ENCODE measurements at regions not wholly inside any gene's neighbourhood (a gene's known extent, or its start where the extent isn't known, plus 50 kb on each side); places are given as distances from the start of the nearest gene placed in this dataset.

DNA sequence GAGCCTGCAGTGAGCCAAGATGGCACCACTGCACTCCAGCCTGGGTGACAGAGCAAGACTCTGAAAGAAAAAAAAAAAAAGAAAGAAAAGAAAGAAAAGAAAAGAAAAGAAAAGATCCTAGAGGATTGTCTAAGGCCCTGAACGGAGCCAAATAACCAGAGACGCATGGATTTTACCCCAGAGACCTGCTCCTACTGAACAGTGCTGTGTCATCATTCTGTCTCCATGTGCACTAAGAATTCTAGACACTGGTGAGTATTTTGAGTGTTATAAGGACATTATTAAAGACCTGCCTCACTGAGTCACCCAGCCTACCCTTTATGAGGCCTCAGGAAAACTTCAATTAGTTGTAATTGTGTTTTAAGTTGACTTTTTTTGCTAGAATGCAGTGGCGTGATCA, 61.9 kb upstream of the RIOK3 start:
- DNase-seq, result no peak

DNA sequence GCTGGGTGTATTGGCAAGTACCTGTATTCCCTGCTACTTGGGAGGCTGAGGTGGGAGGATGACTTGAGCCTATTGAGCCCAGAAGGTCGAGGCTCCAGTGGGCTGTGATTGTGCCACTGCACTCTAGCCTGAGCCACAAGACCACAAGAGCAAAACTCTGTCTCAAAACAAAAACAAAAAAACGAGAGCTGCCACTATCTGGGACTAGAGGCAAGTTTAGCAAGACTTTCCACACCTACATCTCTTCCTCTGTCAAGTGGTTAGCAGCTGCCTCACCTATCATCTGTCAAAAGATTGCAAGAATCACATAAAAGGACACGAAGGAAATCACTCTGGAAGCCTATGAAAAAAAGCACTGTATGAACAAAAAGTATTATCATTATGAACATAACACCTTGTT, 55.2 kb upstream of the RIOK3 start:
- no peak for DNase-seq

GRCh38 chr18:23398401-23398800, 54.7 kb upstream of the RIOK3 start:
- DNase-seq, result no peak

DNA sequence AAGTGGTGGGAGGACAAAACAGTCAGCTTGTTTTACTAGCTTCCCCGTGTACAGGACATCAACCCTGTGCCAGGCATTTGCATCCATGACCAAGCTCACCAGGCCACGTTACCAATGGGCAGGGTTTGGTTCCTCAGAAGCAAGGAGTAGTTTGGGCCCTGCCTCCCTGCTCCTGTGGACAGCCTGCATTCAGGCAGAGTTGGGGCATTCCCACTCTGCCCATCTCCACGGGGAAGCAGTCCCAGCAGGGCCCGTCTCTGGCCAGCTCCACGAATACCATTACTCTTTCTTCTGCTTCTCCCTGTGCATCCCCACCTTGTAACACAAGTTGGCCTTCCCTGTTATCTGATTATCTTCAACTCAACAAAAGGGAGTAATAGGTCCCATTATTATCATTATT, 54.0 kb upstream of the RIOK3 start:
- DNase-seq, result no peak

DNA sequence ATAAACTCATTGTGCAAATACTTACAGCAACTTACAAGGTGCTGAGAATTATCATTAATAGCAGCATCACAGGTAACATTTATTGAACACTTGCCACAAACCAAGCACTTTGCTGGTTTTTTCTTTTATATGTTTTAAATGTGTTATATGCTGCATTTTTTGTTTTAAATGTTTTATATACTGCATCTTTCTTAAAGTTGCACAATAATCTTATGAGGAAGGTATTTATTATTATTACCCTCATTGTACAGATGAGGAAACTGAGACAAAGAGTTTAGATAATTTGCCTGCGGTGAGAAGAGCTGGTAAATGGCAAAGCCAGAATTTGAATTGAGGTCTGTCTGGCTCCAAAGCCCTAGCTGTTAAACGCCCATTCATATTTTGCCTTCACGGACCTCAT, 52.2 kb upstream of the RIOK3 start:
- DNase-seq, result no peak

- DNase-seq, result peak; percentile 91
Observed at GRCh38 chr18:23401400-23402347, 51.4 kb upstream of the RIOK3 start.

All from DMS53 (cell line).